ENCODE measurements at regions not wholly inside any gene's neighbourhood (a gene's known extent, or its start where the extent isn't known, plus 50 kb on each side); places are given as distances from the start of the nearest gene placed in this dataset.

DNA sequence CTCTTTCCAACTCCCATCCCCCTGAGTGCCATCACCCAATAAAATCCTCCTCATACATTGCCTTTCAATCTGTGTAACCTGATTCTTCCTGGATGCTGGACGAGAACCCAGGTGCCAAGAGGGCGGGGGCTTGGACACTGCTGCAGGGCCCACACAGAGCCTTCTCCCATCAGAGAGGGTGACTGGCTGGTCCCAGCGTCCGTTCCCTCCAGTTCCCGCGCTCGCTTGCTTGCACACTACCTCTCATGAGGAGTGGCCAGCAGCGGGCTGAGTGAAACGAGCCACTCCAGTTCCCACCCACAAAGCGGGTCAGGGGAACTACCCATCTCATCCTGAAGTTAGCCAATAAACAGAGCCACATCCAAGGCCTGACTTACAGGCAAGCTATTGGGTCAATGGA is 602.6 kb upstream of the ADAMTS16 start:
- DNase-seq (ENCODE audit: low read depth), result no peak
- H3K4me3 ChIP-seq (ENCODE audit: low read depth, low read length), result no peak overlapping the region
- TF ChIP-seq, protein P1, sequence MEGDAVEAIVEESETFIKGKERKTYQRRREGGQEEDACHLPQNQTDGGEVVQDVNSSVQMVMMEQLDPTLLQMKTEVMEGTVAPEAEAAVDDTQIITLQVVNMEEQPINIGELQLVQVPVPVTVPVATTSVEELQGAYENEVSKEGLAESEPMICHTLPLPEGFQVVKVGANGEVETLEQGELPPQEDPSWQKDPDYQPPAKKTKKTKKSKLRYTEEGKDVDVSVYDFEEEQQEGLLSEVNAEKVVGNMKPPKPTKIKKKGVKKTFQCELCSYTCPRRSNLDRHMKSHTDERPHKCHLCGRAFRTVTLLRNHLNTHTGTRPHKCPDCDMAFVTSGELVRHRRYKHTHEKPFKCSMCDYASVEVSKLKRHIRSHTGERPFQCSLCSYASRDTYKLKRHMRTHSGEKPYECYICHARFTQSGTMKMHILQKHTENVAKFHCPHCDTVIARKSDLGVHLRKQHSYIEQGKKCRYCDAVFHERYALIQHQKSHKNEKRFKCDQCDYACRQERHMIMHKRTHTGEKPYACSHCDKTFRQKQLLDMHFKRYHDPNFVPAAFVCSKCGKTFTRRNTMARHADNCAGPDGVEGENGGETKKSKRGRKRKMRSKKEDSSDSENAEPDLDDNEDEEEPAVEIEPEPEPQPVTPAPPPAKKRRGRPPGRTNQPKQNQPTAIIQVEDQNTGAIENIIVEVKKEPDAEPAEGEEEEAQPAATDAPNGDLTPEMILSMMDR (IDR thresholded peaks at IDR 0.05; ENCODE audit: control insufficient read depth, extremely low read depth, insufficient read depth), result no peak

DNA sequence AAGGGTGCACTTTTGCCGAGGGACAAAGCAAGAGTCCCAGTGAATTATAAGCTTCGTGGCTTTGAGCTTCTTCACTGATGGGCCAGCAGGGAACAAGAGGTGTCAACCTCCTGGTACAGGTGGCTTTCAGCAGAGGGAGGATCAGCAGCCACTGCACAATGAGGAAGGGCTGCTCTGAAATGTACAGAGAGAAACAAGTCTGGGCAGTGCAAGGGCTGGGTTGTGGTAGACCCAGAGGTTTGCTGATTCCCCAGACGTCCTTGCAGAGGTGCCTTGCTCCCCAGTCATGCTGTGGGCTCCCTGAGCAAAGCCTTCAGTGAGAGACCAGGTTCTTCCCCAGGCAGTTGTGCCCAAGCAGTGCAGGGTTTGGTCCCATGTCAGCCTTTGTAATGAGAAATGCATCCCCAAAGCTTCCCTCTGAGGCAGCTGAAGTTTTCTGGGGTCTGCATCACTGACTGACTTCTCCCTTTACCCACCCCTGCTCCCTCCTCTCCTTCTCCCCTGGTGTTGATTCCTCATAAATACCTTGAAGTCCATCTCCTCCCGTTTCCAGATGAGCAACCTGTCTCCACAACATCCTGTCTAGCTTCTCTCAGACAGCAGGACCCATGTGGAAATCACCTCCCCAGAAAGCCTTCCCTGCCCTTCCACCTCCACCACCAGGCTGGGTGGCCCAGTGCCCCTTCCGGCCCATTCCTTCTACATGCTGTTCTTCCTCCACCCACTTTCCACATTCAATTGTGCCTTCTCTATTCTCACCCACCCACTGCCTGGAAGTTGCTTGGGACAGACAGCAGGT is 599.6 kb upstream of the ADAMTS16 start:
- TF ChIP-seq, protein P1 (IDR thresholded peaks at IDR 0.05; ENCODE audit: control insufficient read depth, extremely low read depth, insufficient read depth), result no peak
- no peak overlapping the region for H3K4me3 ChIP-seq (ENCODE audit: low read depth, low read length)

DNA sequence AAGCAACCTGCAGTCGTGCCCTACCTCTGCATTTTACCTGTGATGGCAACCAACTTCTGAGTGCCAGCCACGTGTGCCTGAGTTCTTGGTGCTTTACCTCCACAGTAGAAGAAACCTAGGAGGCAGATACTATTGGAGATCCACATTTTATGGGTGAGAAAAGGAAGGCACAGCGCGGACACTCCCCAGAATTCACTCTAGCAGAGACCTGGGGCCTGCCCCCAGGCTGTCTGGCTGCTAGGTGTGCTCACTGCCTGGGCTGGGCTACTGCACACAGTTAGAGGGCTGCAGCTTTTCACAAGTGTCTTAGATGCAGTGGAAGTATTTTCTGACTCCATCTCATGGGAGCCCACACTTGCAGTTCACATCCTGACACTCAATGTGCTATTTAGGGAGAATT is 598.8 kb upstream of the ADAMTS16 start:
- DNase-seq (ENCODE audit: low read depth), result no peak
- H3K4me3 ChIP-seq (ENCODE audit: low read depth, low read length), result no peak overlapping the region
- TF ChIP-seq, protein P1 (IDR thresholded peaks at IDR 0.05; ENCODE audit: control insufficient read depth, extremely low read depth, insufficient read depth), result no peak

More for the DNA sequence above, 599.6 kb upstream of the ADAMTS16 start:
- DNase-seq (ENCODE audit: low read depth), result no peak

DNA sequence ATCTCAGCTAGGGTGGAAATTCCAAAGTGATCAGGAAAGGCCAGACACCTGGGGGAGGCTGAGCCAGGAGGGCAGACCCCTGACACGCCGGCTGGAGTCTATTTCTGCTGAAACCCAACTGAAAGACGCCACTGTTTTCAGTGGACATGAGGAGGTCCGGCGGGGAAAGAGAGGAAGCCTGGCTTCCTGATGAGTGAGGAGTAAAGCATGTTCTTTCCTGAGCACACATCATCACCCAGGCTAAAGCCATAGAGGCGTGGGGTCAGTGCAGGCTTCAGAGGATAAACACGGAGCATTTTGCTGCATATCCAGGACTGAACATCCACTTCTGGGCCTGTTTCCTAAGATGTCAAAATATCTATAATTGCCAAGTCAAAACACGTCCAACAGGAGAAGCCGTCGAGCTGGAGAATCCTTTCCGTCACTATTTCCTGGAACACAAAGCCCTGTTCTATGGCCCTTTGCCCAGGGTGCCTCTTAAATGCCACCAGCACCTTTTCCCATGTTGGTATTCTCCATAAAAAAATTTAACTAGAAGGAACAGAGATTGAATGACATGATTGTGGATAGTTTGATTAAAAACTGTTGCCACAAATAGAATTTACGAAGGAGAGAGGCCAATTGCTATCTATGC is 597.9 kb upstream of the ADAMTS16 start:
- no peak overlapping the region for H3K4me3 ChIP-seq (ENCODE audit: low read depth, low read length)
- TF ChIP-seq, protein P1 (IDR thresholded peaks at IDR 0.05; ENCODE audit: control insufficient read depth, extremely low read depth, insufficient read depth), result no peak
- peak; percentile 97 for DNase-seq (ENCODE audit: low read depth)

DNA sequence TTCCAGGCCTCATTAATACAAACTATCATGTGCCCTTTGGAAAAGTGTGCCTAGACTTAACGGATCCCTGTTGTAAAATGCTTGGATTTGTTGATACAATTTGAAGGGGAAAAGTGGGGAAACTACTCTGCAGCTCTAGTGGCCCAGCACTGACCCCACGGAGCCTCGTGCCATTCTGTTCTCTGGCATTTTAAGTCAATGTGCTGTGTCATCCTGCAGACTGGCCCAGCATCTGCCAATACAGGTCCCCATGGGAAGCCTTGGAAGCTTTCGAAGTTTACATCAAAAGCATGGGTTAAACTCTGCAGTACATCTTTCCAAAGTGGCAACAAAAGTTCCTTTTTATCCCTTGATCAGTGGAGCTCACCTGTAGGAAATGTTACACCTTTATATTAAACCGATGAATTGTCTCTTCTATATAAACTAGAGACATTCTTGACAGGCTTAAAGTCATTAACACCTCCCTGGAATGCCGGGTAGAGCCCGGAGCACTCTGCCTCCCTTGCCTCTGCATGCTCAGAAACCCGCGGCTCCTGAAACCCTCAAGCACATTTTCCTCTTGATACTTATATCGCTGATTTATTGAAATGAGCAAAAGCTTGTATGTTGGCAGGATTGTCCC is 596.0 kb upstream of the ADAMTS16 start:
- TF ChIP-seq, protein P1 (IDR thresholded peaks at IDR 0.05; ENCODE audit: control insufficient read depth, extremely low read depth, insufficient read depth), result no peak
- no peak overlapping the region for H3K4me3 ChIP-seq (ENCODE audit: low read depth, low read length)
- no peak for DNase-seq (ENCODE audit: low read depth)

DNA sequence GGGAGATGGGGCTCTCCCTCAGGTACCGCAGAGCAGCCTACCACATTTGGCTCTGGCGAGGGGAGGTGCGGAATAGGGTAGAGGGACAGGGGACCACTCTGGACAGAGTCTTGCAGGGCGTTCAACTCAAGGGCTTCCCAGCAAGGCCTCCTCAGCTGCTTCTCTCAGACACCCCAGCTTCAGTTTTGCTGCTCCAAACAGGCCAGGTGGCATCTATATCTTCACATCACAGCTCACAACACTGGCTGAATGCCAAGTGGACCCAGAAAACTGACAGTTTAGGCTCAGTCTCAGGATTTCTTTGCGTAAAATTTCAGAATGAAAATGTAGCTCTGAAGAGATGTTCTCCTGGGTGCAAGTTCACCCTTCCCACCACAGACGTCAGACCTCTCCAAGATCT is 592.6 kb upstream of the ADAMTS16 start:
- DNase-seq (ENCODE audit: low read depth), result no peak
- TF ChIP-seq, protein P1 (IDR thresholded peaks at IDR 0.05; ENCODE audit: control insufficient read depth, extremely low read depth, insufficient read depth), result no peak
- no peak overlapping the region for H3K4me3 ChIP-seq (ENCODE audit: low read depth, low read length)

All from LNCaP clone FGC (cell line).